Mucosa of descending colon (tissue), 3 donors: ENCODE measurements at regions not wholly inside any gene's neighbourhood (a gene's known extent, or its start where the extent isn't known, plus 50 kb on each side); places are given as distances from the start of the nearest gene placed in this dataset.
"Not testable (repeated sequence)": the region's sequence is repeated elsewhere in the genome, so short reads cannot be mapped to it uniquely, and the experiment has no call there.

ENCODE experiments used
- ATAC-seq: fragments of 200-7000 bp; cut with Tn5 transposase; one replicate; pipeline ENCODE4 v1.9.1; 2020; ENCODE audit warnings: mild to moderate bottlenecking, moderate library complexity
- DNase-seq, 3 donors: peaks; one replicate each; pipeline ENCODE4 v3.0.0-alpha.2; 2020
- H3K36me3 ChIP-seq: fragments of 200-600 bp; one replicate; pipeline ENCODE4 v1.8.0; 2021; ENCODE audit warnings: low read depth, mild to moderate bottlenecking
- H3K4me1 ChIP-seq: fragments of 200-600 bp; one replicate; pipeline ENCODE4 v1.8.0; 2021; ENCODE audit warnings: low read depth, mild to moderate bottlenecking
- H3K4me3 ChIP-seq: fragments of 200-600 bp; one replicate; pipeline ENCODE4 v1.8.0; 2021; ENCODE audit warnings: mild to moderate bottlenecking
- H3K9me3 ChIP-seq: fragments of 200-600 bp; one replicate; pipeline ENCODE4 v1.8.0; 2021; ENCODE audit warnings: mild to moderate bottlenecking
- intact Hi-C, 2 donors: fragments of 100-400 bp; cut with DNase I in 1 of 2; cut with micrococcal nuclease in 1 of 2; formaldehyde crosslinking; loops; one replicate each; pipeline versions ENCODE4 v1.11.0 to v1.11.1; 2022; cut with DNase I, micrococcal nuclease
- TF ChIP-seq, protein P1 (sequence below): fragments of 200-600 bp; IDR thresholded peaks from one replicate; pipeline ENCODE4 v1.8.0; 2022; ENCODE audit warnings: antibody characterized with exemption, mild to moderate bottlenecking
- donor health status: DM: no; HTN: no; CAD: no; lungs with moderate emphysema.
- donor health status: DM: no; HTN: no; CAD: no.
- donor health status: DM: no; HTN: yes; CAD: no.

DNA sequence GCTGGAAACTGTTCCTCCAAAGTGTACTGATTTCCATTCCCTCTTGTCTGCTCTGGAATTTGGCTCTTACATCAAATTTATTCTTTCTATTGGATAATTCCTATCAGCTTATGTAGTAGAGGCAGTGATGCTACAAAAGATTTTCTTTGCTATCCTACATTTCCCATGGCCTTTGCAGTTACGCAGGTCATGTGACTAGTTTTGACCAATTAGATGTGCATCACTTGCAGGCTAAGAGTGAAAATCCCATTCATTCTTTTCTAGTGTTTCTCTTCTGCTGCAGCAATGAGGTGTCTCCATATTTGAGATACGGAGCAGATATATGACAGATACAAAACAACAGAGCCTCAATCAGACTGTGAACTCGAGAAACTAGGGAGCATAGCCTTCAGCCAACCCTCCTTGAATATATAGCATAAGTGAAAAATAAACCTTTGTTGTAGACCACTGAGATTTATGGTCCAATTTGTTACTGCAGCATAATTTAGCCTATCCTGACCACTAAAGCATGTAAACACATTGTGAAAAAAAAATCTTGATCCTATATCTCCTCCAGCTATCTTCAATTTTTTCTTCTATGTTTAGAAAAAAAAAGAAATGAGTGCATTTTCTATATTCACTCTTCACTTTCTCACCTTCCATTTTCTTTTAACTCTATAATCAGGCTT lies 102.0 kb downstream of the HNMT start:
- DNase-seq, result no peak
- H3K4me3 ChIP-seq, result no peak overlapping the region
- intact Hi-C loops, result no loop called here
- ATAC-seq, result no peak
- no peaks in the 10 kb centered on the region for H3K4me1 ChIP-seq
- no peaks in the 10 kb centered on the region for H3K36me3 ChIP-seq
- TF ChIP-seq, protein P1, sequence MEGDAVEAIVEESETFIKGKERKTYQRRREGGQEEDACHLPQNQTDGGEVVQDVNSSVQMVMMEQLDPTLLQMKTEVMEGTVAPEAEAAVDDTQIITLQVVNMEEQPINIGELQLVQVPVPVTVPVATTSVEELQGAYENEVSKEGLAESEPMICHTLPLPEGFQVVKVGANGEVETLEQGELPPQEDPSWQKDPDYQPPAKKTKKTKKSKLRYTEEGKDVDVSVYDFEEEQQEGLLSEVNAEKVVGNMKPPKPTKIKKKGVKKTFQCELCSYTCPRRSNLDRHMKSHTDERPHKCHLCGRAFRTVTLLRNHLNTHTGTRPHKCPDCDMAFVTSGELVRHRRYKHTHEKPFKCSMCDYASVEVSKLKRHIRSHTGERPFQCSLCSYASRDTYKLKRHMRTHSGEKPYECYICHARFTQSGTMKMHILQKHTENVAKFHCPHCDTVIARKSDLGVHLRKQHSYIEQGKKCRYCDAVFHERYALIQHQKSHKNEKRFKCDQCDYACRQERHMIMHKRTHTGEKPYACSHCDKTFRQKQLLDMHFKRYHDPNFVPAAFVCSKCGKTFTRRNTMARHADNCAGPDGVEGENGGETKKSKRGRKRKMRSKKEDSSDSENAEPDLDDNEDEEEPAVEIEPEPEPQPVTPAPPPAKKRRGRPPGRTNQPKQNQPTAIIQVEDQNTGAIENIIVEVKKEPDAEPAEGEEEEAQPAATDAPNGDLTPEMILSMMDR, result no peak
- no peaks in the 10 kb centered on the region for H3K9me3 ChIP-seq

DNA sequence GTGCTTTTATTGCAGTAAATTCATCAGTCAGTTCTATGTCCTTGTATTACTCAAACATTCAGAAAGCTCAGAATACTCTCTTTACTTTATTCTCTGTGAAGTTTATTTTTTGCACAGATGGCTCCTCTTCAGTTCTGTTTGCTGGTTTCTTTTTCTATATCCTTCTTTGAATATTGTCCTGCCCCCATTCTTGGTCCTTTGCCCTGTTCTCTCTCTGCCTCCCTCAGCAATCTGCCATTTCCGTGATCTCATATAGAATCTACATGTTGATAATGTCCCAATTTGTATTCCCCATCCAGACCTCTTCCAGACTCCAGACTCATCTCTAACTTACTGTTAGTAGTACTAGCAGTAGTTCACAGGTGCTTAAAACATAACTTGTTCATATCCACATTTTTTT lies 102.6 kb downstream of the HNMT start:
- Histone ChIP-seq H3K9me3 (no peaks in the 10 kb centered on the region), H3K36me3 (no peaks in the 10 kb centered on the region), H3K4me3 (no peak overlapping the region), H3K4me1 (no peaks in the 10 kb centered on the region)
- TF ChIP-seq, protein P1, result no peak
- ATAC-seq (no peak), DNase-seq (no peak)
- intact Hi-C loops, result no loop called here

DNA sequence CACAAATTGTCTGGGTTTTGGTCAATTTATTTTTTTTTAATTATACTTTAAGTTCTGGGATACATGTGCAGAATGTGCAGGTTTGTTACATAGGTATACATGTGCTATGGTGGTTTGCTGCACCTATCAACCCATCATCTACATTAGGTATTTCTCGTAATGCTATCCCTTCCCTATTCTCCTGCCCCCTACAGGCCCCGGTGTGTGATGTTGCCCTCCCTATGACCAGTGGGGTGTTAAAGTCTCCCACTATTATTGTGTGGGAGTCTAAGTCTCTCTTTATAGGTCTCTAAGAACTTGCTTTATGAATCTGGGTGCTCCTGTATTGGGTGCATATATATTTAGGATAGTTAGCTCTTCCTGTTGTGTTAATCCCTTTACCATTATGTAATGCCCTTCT lies 104.4 kb downstream of the HNMT start:
- H3K4me3 ChIP-seq, intact Hi-C loops, ATAC-seq, H3K36me3 ChIP-seq, H3K9me3 ChIP-seq, DNase-seq, H3K4me1 ChIP-seq: not testable (repeated sequence)

DNA sequence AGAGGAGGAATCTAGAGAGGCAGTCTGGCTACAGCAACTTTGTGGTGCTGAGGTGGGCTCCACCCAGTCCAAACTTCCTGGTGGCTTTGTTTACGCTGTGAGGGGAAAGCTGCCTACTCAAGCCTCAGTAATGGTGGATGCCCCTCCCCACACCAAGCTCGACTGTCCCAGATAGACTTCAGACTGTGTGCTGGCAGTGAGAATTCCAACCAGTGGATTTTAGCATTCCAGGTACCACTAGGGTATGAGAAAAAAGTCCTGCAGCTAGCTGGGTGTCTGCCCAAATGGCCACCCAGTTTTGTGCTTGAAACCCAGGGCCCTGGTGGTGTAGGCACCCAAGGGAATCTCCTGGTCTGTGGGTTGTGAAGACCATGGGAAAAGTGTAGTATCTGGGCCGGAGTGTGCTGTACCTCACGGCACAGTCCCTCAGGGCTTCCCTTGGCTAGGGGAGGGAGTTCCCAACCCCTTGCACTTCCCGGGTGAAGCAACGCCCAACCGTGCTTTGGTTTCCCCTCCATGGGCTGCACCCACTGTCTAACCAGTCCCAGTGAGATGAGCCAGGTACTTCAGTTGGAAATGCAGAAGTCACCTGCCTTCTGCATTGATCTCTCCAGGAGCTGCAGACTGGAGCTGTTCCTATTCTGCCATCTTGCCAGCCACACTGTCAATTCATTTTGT lies 106.9 kb downstream of the HNMT start:
- ATAC-seq, DNase-seq, H3K36me3 ChIP-seq, H3K4me1 ChIP-seq, H3K4me3 ChIP-seq, H3K9me3 ChIP-seq, intact Hi-C loops: not testable (repeated sequence)

DNA sequence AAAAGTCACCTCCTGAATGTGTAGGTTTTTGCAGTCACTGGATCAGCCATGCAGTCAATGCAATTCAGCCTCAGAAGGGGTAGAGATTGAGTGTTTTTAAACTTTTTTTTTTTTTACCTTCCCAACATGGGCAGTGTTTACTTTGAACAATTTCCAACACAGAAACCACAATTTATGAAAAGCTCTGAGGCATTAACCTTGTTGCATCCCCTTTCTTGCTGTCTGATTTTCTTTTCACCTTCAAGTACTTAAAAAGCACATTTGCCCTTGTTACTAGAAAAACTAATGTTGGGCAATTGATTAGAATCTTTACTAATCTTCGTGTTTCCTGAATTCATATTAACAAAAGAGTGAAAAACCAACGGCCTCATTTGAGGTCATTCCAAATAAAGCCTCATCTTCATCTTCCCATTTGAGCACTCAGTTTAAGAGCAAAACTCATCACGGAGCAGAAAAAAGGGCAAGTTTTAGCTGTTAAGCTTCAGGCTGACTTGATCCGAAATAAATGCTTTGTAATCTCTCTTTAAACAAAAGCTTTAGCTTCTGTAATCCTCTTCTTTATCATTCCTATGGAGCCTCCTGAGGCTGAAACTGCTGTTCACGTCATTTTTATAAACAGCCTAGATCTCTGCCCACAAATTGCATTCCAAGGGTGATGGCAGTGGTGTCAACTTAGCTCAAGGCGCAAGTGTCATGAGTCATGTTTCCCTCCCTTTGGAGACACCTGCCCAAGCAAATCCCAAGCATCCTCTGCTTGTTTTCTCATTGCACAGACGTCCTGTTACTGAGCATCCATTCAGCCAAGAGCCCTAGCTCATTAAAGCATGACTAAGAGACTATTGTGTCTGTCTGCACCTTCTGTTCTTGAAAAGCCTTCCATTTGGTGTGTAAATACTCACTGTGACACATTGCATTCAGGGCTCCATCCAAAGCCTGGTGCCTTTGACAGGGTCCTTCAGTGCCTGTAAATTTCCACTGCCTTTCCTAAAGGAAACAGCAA lies 107.7 kb downstream of the HNMT start:
- DNase-seq, result no peak
- no peak for ATAC-seq
- TF ChIP-seq, protein P1, result no peak
- Histone ChIP-seq H3K36me3 (no peaks in the 10 kb centered on the region), H3K4me3 (no peak overlapping the region), H3K4me1 (no peaks in the 10 kb centered on the region), H3K9me3 (no peaks in the 10 kb centered on the region)
- intact Hi-C loops, result no loop called here

DNA sequence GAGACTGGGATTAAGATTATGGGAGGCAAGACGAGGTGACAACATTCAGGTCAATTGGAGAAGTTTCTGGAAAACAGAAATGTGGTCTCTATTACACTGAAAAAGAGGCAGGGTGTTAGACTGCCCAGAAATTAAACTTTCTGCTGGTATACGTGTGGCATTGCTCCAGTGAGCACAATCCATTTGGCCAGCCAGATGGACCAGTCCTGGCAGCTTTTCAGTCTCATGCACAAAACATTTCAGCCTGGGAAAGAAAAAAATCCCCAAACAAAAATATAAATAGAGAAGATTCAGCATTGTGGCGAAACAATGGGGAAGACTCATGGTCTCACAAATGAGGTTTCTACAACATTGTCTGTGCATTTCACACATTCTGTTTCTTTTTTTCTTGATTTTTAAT lies 113.9 kb downstream of the HNMT start:
- no peaks in the 10 kb centered on the region for H3K9me3 ChIP-seq
- no peak for ATAC-seq
- H3K4me1 ChIP-seq, result no peaks in the 10 kb centered on the region
- no peaks in the 10 kb centered on the region for H3K36me3 ChIP-seq
- DNase-seq, result no peak
- intact Hi-C loops, result no loop called here
- H3K4me3 ChIP-seq, result no peak overlapping the region
- TF ChIP-seq, protein P1, result no peak
